Neuronal stem cell (in vitro differentiated cells): ENCODE measurements at regions not wholly inside any gene's neighbourhood (a gene's known extent, or its start where the extent isn't known, plus 50 kb on each side); places are given as distances from the start of the nearest gene placed in this dataset.
"Not testable (repeated sequence)": the region's sequence is repeated elsewhere in the genome, so short reads cannot be mapped to it uniquely, and the experiment has no call there.

Experiments used
- DNase-seq: peaks from one replicate; pipeline ENCODE4 v3.0.0-alpha.2; 2013; ENCODE audit warnings: low spot score
- H2AFZ ChIP-seq: one replicate; pipeline ENCODE4 v1.6.1; 2013; ENCODE audit warnings: mild to moderate bottlenecking, low read length, inconsistent platforms
- H2AK5ac ChIP-seq: 2 replicates; pipeline ENCODE4 v1.6.1; 2013; ENCODE audit warnings: low read depth, mild to moderate bottlenecking, inconsistent platforms, low read length, moderate library complexity, mixed read lengths
- H2BK120ac ChIP-seq: 2 replicates; pipeline ENCODE4 v1.6.1; 2013; ENCODE audit warnings: low read depth, mild to moderate bottlenecking, inconsistent platforms, low read length, moderate library complexity, mixed read lengths
- H2BK12ac ChIP-seq: one replicate; pipeline ENCODE4 v1.6.1; 2013; ENCODE audit warnings: low read length, inconsistent platforms
- H2BK15ac ChIP-seq: 2 replicates; pipeline ENCODE4 v1.6.1; 2013; ENCODE audit warnings: mild to moderate bottlenecking, low read length, inconsistent platforms, mixed read lengths
- H2BK5ac ChIP-seq: one replicate; pipeline ENCODE4 v1.6.1; 2013; ENCODE audit warnings: inconsistent platforms, mild to moderate bottlenecking, low read length, moderate library complexity
- H3K14ac ChIP-seq: one replicate; pipeline ENCODE4 v1.6.1; 2013; ENCODE audit warnings: low read length, inconsistent platforms
- H3K18ac ChIP-seq: 2 replicates; pipeline ENCODE4 v1.6.1; 2013; ENCODE audit warnings: low read length, inconsistent platforms
- H3K23ac ChIP-seq: 2 replicates; pipeline ENCODE4 v1.6.1; 2013; ENCODE audit warnings: low read depth, mild to moderate bottlenecking, mixed read lengths, low read length, inconsistent platforms; ENCODE audit not compliant: poor library complexity
- H3K27ac ChIP-seq: replicated peaks from 3 replicates; pipeline ENCODE4 v1.5.1; 2013; ENCODE audit warnings: low read length, inconsistent platforms
- H3K27me3 ChIP-seq, 3 experiments: 2 replicates each; pipeline ENCODE4 v1.6.1; 2013; ENCODE audit warnings: low read length in 3 of 3, mild to moderate bottlenecking in 2 of 3, inconsistent platforms in 1 of 3, low read depth in 1 of 3, mixed read lengths in 1 of 3, moderate library complexity in 1 of 3; ENCODE audit not compliant: control insufficient read depth in 3 of 3, insufficient read depth in 3 of 3
- H3K36me3 ChIP-seq, 2 donors: replicated peaks in 1 of 2; 2 replicates each; pipeline ENCODE4 v1.6.1; 2013; ENCODE audit warnings: low read length in 2 of 2; ENCODE audit not compliant: control insufficient read depth in 2 of 2, insufficient read depth in 2 of 2
- H3K4ac ChIP-seq: 2 replicates; pipeline ENCODE4 v1.6.1; 2013; ENCODE audit warnings: inconsistent platforms, mild to moderate bottlenecking, low read length, moderate library complexity
- H3K4me1 ChIP-seq, 2 donors: 1 replicate in 1 of 2; 2 replicates in 1 of 2; pipeline ENCODE4 v1.6.1; 2013; ENCODE audit warnings: low read length in 2 of 2, low read depth in 1 of 2; ENCODE audit not compliant: control insufficient read depth in 2 of 2, insufficient read depth in 1 of 2
- H3K4me2 ChIP-seq: one replicate; pipeline ENCODE4 v1.6.1; 2013; ENCODE audit warnings: mild to moderate bottlenecking, low read length, inconsistent platforms; ENCODE audit not compliant: insufficient read depth, poor library complexity, severe bottlenecking
- H3K4me3 ChIP-seq, 2 donors: 2 replicates each; pipeline ENCODE4 v1.5.1; 2013; ENCODE audit warnings: low read length in 2 of 2, mild to moderate bottlenecking in 2 of 2, inconsistent platforms in 1 of 2, moderate library complexity in 1 of 2
- H3K79me1 ChIP-seq: one replicate; pipeline ENCODE4 v1.6.1; 2013; ENCODE audit warnings: low read depth, mild to moderate bottlenecking, inconsistent platforms, low read length, moderate library complexity
- H3K9ac ChIP-seq: one replicate; pipeline ENCODE4 v1.6.1; 2013; ENCODE audit warnings: mild to moderate bottlenecking, low read depth, low read length, inconsistent platforms; ENCODE audit not compliant: poor library complexity
- H3K9me3 ChIP-seq, 2 donors: replicated peaks in 1 of 2; 2 replicates each; pipeline versions ENCODE3 to v1.6.1; 2013; ENCODE audit warnings: low read length in 2 of 2, mild to moderate bottlenecking in 2 of 2, inconsistent platforms in 1 of 2, low read depth in 1 of 2, mixed read lengths in 1 of 2, moderate library complexity in 1 of 2; ENCODE audit not compliant: control insufficient read depth in 2 of 2, insufficient read depth in 1 of 2
- H4K8ac ChIP-seq: one replicate; pipeline ENCODE4 v1.6.1; 2013; ENCODE audit warnings: low read depth, mild to moderate bottlenecking, inconsistent platforms, low read length, moderate library complexity
- H4K91ac ChIP-seq: one replicate; pipeline ENCODE4 v1.6.1; 2013; ENCODE audit warnings: low read length, low read depth, mild to moderate bottlenecking, inconsistent platforms; ENCODE audit not compliant: poor library complexity
- WGBS, 2 donors: extraction: QIAGEN DNeasy Blood & Tissue Kit; methylation state at CpG; one replicate each; pipeline ENCODE4 v1.1.7; 2013; ENCODE audit warnings: missing lambda C conversion rate in 2 of 2, mixed read lengths in 1 of 2; ENCODE audit not compliant: insufficient read length in 2 of 2, insufficient replicate concordance in 1 of 2; ENCODE audit errors: extremely low coverage in 2 of 2; 5-methylcytosine and 5-hydroxymethylcytosine counted together

DNA sequence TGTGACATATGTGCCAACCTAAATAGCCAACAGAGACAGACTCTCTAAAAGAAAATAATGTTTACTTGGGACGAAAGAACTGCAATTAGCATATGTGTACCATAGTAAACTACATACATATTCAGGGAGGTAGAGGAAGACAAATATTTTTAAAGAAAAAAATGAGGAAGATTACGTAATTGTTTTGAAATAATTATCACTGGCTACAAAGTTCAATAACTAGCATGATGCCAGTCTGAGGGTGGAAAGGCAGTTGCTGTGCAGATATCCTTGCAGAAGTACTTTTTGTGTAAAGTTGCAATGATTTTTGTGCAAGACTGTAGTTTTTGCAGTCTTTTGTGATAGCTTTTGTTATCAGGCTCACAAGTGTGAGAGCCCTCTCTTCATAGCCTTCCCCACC lies 103.3 kb upstream of the ANO5 start:
- H3K79me1 ChIP-seq: no peaks in the 10 kb centered on the region
- H2BK5ac ChIP-seq: no peak overlapping the region
- H4K8ac ChIP-seq: no peak overlapping the region
- DNase-seq: no peak
- no peak overlapping the region for H2BK15ac ChIP-seq
- H4K91ac ChIP-seq: no peak overlapping the region
- H3K9ac ChIP-seq: no peak overlapping the region
- H3K9me3 ChIP-seq: peaks cover 0 to 2% of the 10 kb centered on the region in 2 donors
- H3K18ac ChIP-seq: no peak overlapping the region
- no peak overlapping the region for H3K23ac ChIP-seq
- no peaks in the 10 kb centered on the region for H3K27me3 ChIP-seq
- H3K4ac ChIP-seq: no peak overlapping the region
- H3K4me1 ChIP-seq: no peaks in the 10 kb centered on the region
- no peak overlapping the region for H2BK120ac ChIP-seq
- no peak overlapping the region for H2AK5ac ChIP-seq
- H2AFZ ChIP-seq: no peak overlapping the region
- WGBS, 2 donors: no CpG with 5 or more reads among the region's 2 CpGs
- no peak overlapping the region for H2BK12ac ChIP-seq
- H3K27ac ChIP-seq: no peak overlapping the region
- H3K4me2 ChIP-seq: no peak overlapping the region
- no peak overlapping the region for H3K4me3 ChIP-seq
- no peaks in the 10 kb centered on the region for H3K36me3 ChIP-seq
- no peak overlapping the region for H3K14ac ChIP-seq

GRCh38 chr11:22106566-22106965 lies 86.3 kb upstream of the ANO5 start:
- H2BK120ac ChIP-seq: no peak overlapping the region
- H3K4me3 ChIP-seq: no peak overlapping the region
- no peak overlapping the region for H4K91ac ChIP-seq
- H4K8ac ChIP-seq: no peak overlapping the region
- no peak overlapping the region for H3K18ac ChIP-seq
- no CpG with 5 or more reads among the region's 2 CpGs for WGBS, 2 donors
- no peak overlapping the region for H3K4ac ChIP-seq
- H2BK12ac ChIP-seq: no peak overlapping the region
- H3K4me2 ChIP-seq: no peak overlapping the region
- H3K9ac ChIP-seq: no peak overlapping the region
- H3K79me1 ChIP-seq: no peaks in the 10 kb centered on the region
- H2AFZ ChIP-seq: no peak overlapping the region
- no peaks in the 10 kb centered on the region for H3K9me3 ChIP-seq
- H3K23ac ChIP-seq: no peak overlapping the region
- no peak overlapping the region for H3K14ac ChIP-seq
- DNase-seq: no peak
- no peaks in the 10 kb centered on the region for H3K4me1 ChIP-seq
- no peaks in the 10 kb centered on the region for H3K27me3 ChIP-seq
- H2BK15ac ChIP-seq: no peak overlapping the region
- H3K27ac ChIP-seq: no peak overlapping the region
- no peak overlapping the region for H2AK5ac ChIP-seq
- no peak overlapping the region for H2BK5ac ChIP-seq
- no peaks in the 10 kb centered on the region for H3K36me3 ChIP-seq

DNA sequence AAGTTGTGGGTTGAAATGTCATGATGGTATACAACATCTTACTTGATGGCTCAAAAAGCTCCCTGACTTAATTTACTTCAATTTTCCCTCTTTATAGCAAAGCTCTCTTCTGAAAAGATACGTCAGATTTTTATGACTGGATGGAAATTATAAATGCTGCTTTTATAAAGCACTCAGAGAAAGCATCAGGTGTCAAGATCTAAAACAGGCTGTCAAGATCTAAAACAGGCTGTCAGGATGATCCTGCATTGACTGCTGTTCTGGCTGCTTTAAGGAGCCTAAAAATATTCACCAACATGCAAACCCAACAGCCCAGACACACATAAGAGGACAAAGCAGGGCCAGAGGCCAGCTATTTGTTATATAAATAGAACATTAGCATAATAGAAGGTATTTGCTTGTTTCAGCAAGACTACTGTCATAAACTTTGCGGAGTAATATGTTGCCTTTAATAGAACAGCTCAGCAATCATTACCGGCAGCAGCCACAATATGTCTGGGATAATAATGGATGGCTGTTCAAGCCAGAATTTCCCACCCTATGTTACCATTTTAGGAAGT lies 77.3 kb upstream of the ANO5 start:
- Histone ChIP-seq H3K9ac (no peak overlapping the region), H3K27me3 (no peaks in the 10 kb centered on the region), H2BK5ac (no peak overlapping the region), H3K9me3 (no peaks in the 10 kb centered on the region), H2BK120ac (no peak overlapping the region), H3K23ac (no peak overlapping the region), H2BK15ac (no peak overlapping the region), H3K14ac (no peak overlapping the region), H3K4ac (no peak overlapping the region), H3K4me1 (no peaks in the 10 kb centered on the region), H4K8ac (no peak overlapping the region), H2AFZ (no peak overlapping the region), H3K4me2 (no peak overlapping the region), H3K36me3 (no peaks in the 10 kb centered on the region), H2BK12ac (no peak overlapping the region), H3K27ac (no peak overlapping the region), H3K4me3 (no peak overlapping the region), H4K91ac (no peak overlapping the region), H3K18ac (no peak overlapping the region), H3K79me1 (no peaks in the 10 kb centered on the region), H2AK5ac (no peak overlapping the region)
- WGBS, 2 donors: no CpG with 5 or more reads among the region's 3 CpGs
- no peak for DNase-seq

DNA sequence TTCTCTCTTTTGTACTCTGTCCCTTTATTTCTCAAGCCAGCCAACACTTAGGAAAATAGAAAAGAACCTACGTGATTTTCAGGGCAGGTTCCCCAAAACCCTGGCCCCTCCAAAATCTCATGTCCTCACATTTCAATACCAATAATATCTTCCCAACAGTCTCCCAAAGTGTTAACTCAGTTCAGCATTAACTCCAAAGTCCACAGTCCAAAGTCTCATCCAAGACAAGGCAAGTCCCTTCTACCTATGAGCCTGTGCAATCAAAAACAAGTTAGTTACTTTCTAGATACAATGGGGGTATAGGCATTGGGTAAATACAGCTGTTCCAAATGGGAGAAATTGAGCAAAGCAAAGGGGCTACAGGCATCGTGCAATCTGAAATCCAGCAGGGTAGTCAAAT lies 64.9 kb upstream of the ANO5 start:
- not testable (repeated sequence) for H3K4me1 ChIP-seq, H3K18ac ChIP-seq, H2BK5ac ChIP-seq, H3K27me3 ChIP-seq, H3K4me3 ChIP-seq, H3K14ac ChIP-seq, H3K9me3 ChIP-seq, H3K79me1 ChIP-seq, H2BK120ac ChIP-seq, DNase-seq, H3K4me2 ChIP-seq, H3K4ac ChIP-seq, H3K27ac ChIP-seq, H2BK12ac ChIP-seq, H4K91ac ChIP-seq, H3K36me3 ChIP-seq, H4K8ac ChIP-seq, H2AFZ ChIP-seq, H3K9ac ChIP-seq, H2AK5ac ChIP-seq, H3K23ac ChIP-seq, H2BK15ac ChIP-seq
- no CpG with 5 or more reads among the region's 2 CpGs for WGBS, 2 donors
